SK-N-SH treated with all-trans-retinoic acid at 6 μM for 48 hours (cell line): ENCODE measurements at regions not wholly inside any gene's neighbourhood (a gene's known extent, or its start where the extent isn't known, plus 50 kb on each side); places are given as distances from the start of the nearest gene placed in this dataset.

ENCODE experiments used
- CSDC2 ChIP-seq: fragments of 250-450 bp; sonication (Bioruptor Pico); IDR thresholded peaks from 2 replicates; pipeline ENCODE4 v1.5.0; 2020; ENCODE audit warnings: mild to moderate bottlenecking, moderate library complexity
- ISL1 ChIP-seq: fragments of 250-450 bp; sonication (Bioruptor Pico); IDR thresholded peaks from 2 replicates; pipeline ENCODE4 v2.1.2; 2022; ENCODE audit warnings: mild to moderate bottlenecking, moderate library complexity
- PPARA ChIP-seq: fragments of 250-450 bp; sonication (Bioruptor Pico); IDR thresholded peaks from 2 replicates; pipeline ENCODE4 v1.5.0; 2020; ENCODE audit warnings: mild to moderate bottlenecking, borderline replicate concordance

DNA sequence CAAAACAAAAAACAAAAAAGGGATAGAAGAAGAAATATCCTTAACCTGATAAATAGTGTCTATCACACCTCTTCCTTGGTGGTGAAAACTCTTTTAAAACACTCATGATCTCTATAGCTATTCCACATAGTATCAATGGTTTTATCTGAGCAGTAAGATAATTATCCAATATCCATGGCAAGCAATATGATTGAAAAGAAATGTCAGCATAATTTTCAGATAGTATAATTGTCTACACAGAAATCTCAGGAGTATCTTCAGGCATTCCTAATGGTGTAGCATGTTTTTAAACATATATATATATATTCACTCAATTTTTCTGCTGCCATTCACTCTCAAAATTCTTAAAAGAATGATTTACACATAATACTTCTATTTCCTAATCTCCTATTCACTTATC lies 938.0 kb upstream of the SLC35B3 start:
- TF ChIP-seq PPARA (no peak), ISL1 (CRISPR knock-in tag) (no peak), CSDC2 (no peak)
